ENCODE measurements at regions not wholly inside any gene's neighbourhood (a gene's known extent, or its start where the extent isn't known, plus 50 kb on each side); places are given as distances from the start of the nearest gene placed in this dataset.
A peak's percentile ranks its signal among the peaks of the same experiment; 100 is the strongest.

- Histone ChIP-seq H3K36me3 (ENCODE audit: insufficient read depth, low read length) (no peaks in the 10 kb centered on the region), H3K9me3 (ENCODE audit: insufficient read depth, low read depth, low read length) (no peaks in the 10 kb centered on the region), H3K4me1 (ENCODE audit: insufficient read depth, low read length, poor library complexity, severe bottlenecking) (peaks cover 34% of the 10 kb centered on the region), H2AFZ (ENCODE audit: low read length) (no peak overlapping the region), H3F3A (ENCODE audit: low read depth) (peaks cover 4% of the 10 kb centered on the region; the same call in 1 of the 2 replicates), H3K27me3 (ENCODE audit: insufficient read depth, low read length, poor library complexity, severe bottlenecking) (no peaks in the 10 kb centered on the region), H3K9ac (ENCODE audit: low read depth, low read length, poor library complexity, severe bottlenecking) (no peak overlapping the region), H3K79me2 (ENCODE audit: insufficient read depth, low read length) (no peaks in the 10 kb centered on the region), H3K4me3 (ENCODE audit: low read length, poor library complexity, severe bottlenecking) (no peak overlapping the region), H3K4me2 (ENCODE audit: low read depth, low read length, poor library complexity, severe bottlenecking) (peak overlapping the region; percentile 17), H3K9me2 (replicated peaks; ENCODE audit: low read depth, low read length) (no peaks in the 10 kb centered on the region), H4K20me1 (ENCODE audit: insufficient read depth, low read length, poor library complexity, severe bottlenecking) (no peaks in the 10 kb centered on the region)
- TF ChIP-seq EZH2phosphoT487 (IDR thresholded peaks at IDR 0.05; ENCODE audit: borderline replicate concordance) (no peak), CTCF (conservative IDR thresholded peaks at IDR 0.05; ENCODE audit: low read length) (no peak)
These were observed 297.5 kb upstream of the CRIM1 start for GRCh38 chr2:36058076-36058475.

- H3K9me3 ChIP-seq (ENCODE audit: insufficient read depth, low read depth, low read length) = no peaks in the 10 kb centered on the region
- no peaks in the 10 kb centered on the region for H3K79me2 ChIP-seq (ENCODE audit: insufficient read depth, low read length)
- peaks cover 8% of the 10 kb centered on the region for H3K4me1 ChIP-seq (ENCODE audit: insufficient read depth, low read length, poor library complexity, severe bottlenecking)
- no peak overlapping the region for H3K9ac ChIP-seq (ENCODE audit: low read depth, low read length, poor library complexity, severe bottlenecking)
- H3F3A ChIP-seq (ENCODE audit: low read depth) = peaks cover 4% of the 10 kb centered on the region; the same call in 1 of the 2 replicates
- no peak overlapping the region for H3K4me2 ChIP-seq (ENCODE audit: low read depth, low read length, poor library complexity, severe bottlenecking)
- H2AFZ ChIP-seq (ENCODE audit: low read length) = no peak overlapping the region
- no peak overlapping the region for H3K4me3 ChIP-seq (ENCODE audit: low read length, poor library complexity, severe bottlenecking)
- H3K9me2 ChIP-seq (replicated peaks; ENCODE audit: low read depth, low read length) = no peaks in the 10 kb centered on the region
- H4K20me1 ChIP-seq (ENCODE audit: insufficient read depth, low read length, poor library complexity, severe bottlenecking) = no peaks in the 10 kb centered on the region
- TF ChIP-seq EZH2phosphoT487 (IDR thresholded peaks at IDR 0.05; ENCODE audit: borderline replicate concordance) (no peak), CTCF (conservative IDR thresholded peaks at IDR 0.05; ENCODE audit: low read length) (no peak)
- no peaks in the 10 kb centered on the region for H3K36me3 ChIP-seq (ENCODE audit: insufficient read depth, low read length)
- no peaks in the 10 kb centered on the region for H3K27me3 ChIP-seq (ENCODE audit: insufficient read depth, low read length, poor library complexity, severe bottlenecking)
These were observed 302.8 kb upstream of the CRIM1 start for GRCh38 chr2:36052819-36053218.

- Histone ChIP-seq H3K4me1 (ENCODE audit: insufficient read depth, low read length, poor library complexity, severe bottlenecking) (peaks cover 4% of the 10 kb centered on the region), H3K9me2 (replicated peaks; ENCODE audit: low read depth, low read length) (no peaks in the 10 kb centered on the region), H3K36me3 (ENCODE audit: insufficient read depth, low read length) (no peaks in the 10 kb centered on the region), H3K27me3 (ENCODE audit: insufficient read depth, low read length, poor library complexity, severe bottlenecking) (no peaks in the 10 kb centered on the region), H3F3A (ENCODE audit: low read depth) (no peaks in the 10 kb centered on the region), H3K4me3 (ENCODE audit: low read length, poor library complexity, severe bottlenecking) (no peak overlapping the region), H2AFZ (ENCODE audit: low read length) (no peak overlapping the region), H3K9ac (ENCODE audit: low read depth, low read length, poor library complexity, severe bottlenecking) (no peak overlapping the region), H4K20me1 (ENCODE audit: insufficient read depth, low read length, poor library complexity, severe bottlenecking) (no peaks in the 10 kb centered on the region), H3K79me2 (ENCODE audit: insufficient read depth, low read length) (no peaks in the 10 kb centered on the region), H3K4me2 (ENCODE audit: low read depth, low read length, poor library complexity, severe bottlenecking) (no peak overlapping the region), H3K9me3 (ENCODE audit: insufficient read depth, low read depth, low read length) (no peaks in the 10 kb centered on the region)
- no peak for TF ChIP-seq CTCF (conservative IDR thresholded peaks at IDR 0.05; ENCODE audit: low read length)
- TF ChIP-seq EZH2phosphoT487 (IDR thresholded peaks at IDR 0.05; ENCODE audit: borderline replicate concordance) = no peak
These were observed 311.2 kb upstream of the CRIM1 start for GRCh38 chr2:36044411-36044810.
